GM21447 (cell line): ENCODE measurements at regions not wholly inside any gene's neighbourhood (a gene's known extent, or its start where the extent isn't known, plus 50 kb on each side); places are given as distances from the start of the nearest gene placed in this dataset.
A peak's percentile ranks its signal among the peaks of the same experiment; 100 is the strongest.

Experiments used
- ATAC-seq: cut with Tn5 transposase; IDR thresholded peaks from one replicate; pipeline ENCODE4 v1.9.1; 2021; ENCODE audit not compliant: unreplicated experiment

DNA sequence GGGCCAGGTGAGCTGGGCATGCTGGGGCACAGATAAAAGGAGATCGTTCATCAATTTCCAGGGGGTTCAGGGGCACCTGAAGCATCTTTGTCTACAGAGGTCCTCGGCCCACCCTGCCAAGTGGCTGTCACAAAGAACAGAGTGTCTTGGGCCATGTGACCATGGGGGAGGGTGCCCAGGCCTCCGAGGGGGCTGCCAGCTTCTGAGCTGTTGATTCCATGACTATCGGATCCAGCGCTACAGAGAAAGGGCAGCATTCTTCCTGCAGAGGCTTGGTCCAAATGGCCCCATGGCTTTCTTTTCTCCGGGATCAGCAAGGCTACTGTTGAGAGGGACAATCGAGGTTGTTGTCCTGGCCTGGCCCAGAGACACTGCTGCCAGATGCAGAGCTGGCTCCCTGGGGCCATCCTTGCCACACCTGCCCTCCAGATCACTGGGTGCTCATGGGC is 289.2 kb downstream of the ZSWIM6 start:
- no peak for ATAC-seq

DNA sequence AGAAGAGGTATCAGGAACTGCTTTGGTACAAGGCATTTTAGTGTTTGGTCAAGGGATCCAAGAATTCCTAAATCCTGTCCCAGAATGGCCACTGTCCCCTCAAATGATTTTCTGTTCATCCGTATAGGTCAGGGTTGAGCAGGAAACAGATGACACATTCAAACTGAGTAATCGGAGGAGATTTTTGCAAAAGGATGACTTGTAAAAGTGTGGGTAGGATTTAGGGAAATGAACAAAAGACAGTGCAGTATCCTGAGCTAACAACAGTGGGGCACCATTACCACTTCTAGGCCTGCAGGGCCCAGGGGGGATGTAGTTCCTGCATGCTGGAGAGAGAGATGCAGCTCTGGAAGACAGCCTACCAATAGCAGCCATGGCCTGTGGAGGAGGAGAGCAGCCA is 290.1 kb downstream of the ZSWIM6 start:
- no peak for ATAC-seq

DNA sequence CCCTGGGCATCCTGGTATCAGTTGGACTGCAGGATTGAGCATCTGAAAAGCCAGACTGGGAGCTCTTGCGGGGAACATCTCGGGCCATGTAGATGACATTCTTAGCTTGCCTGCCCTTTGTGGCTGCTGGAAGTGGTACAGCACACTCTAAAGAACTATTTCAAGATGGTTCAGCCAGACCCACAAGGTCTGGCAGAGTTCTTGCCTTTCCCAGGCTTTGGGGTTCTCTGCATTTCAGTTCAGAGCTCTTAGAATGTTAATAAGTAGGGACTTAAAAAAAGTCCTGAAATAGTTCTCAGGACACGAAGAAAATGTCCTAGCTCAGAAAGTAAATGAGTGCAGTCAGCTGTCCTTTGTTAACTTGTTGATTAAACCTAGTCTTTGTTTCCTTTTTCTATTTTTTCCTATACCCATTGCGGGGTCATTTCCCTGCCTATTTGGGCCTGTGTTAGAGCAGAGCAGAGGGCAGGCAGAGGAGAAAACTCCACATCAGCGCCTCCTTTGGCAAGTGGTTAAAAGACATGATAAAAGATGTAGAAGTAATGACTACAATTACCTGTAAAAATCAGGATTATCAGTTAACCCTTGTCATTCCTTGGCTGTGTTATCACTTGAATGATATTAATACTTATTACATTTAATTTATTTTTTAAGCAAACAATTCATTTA is 291.5 kb downstream of the ZSWIM6 start:
- ATAC-seq: no peak

DNA sequence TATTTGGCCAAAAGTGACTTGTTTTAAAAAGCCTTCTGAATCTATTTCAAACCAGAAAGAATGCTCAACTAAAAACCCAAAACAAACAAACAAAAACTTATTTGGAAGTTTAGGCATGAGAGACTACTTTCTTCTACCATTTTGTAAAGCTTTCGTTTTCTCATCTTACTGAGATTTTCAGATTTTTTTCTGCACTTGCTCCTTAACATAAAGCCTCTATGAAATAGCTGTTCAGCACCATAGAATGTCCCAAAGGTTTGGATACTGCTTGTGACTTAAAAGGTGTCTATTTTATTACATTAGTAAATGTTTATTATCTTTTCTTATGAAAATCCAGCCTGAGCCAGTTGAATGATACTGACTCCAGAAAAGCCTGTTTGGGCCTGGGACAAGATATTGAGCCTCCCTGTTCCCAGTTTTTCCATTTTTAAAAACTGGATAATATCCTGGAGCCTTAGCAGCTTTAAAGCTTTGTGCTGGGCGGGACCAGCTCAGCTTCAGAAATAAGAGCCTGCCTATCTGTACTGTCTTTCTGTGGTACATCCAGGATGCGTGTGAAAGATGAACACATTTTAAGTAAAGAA is 292.6 kb downstream of the ZSWIM6 start:
- ATAC-seq: no peak

DNA sequence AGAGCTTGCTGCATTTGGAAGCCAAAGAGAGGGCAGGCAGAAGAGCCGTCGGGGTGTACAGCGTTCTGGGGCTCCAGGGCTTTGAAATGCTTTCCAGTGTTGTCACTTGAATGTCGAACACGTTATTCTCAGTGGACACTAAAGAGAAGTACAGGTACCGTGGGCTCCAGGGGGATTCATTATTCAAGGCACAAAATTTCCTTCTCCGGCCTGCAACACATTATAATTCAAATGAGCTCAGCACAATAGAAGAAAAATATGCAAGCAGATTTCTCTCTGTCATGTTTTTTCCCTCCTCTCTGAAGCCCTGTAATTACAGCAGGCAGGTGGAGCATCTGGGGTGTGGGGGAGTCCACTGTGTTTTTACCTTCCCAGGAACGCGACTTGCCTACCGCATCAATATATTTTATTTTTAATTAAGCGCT is 293.1 kb downstream of the ZSWIM6 start:
- ATAC-seq: no peak

DNA sequence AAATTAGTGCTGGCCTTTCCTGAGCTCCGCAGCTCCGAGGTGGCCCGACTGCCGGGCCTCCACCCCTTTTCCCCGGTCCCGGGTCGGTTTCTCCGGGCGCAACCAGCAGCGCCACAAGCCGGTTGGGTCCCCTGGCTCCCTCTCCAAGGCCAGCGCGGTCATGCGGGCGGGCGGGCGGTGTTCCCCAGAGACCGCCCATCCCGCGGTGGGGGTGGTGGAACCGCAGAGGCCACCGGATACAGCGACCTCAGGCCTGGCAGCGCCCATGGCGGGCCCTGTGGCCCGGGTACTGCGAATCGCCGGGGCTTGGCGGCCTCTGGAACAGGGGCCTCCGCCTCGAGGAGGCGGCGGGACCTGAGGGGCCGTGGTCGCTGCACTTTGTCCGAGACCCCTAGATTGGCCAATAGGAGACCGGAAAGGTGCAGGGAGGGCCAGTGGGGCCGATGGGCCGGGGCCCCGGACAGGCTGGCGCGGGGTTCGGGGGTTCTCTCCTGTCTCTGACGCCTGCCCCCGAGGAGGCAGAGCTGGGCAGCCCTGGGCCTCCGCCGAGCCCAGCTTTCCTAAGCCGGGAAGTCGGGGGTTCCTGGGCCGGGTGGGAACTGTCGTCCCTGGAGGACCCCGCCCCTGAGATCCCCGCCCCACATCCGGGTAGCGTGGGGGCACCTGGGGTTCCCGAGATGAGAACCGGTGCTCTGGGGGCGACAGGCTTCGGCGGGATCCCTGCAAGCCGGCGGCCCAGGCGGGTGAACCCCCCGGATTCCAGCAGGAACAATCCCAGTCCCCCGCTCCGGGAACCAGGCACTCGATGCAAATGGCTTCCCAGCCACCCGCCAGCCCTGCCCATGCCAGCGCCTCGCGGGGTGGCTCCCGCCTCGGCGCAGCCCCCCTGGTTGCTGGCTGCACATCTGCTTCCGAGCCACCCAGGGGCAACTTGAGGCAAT is 293.9 kb downstream of the ZSWIM6 start:
- peak; percentile 67 for ATAC-seq

DNA sequence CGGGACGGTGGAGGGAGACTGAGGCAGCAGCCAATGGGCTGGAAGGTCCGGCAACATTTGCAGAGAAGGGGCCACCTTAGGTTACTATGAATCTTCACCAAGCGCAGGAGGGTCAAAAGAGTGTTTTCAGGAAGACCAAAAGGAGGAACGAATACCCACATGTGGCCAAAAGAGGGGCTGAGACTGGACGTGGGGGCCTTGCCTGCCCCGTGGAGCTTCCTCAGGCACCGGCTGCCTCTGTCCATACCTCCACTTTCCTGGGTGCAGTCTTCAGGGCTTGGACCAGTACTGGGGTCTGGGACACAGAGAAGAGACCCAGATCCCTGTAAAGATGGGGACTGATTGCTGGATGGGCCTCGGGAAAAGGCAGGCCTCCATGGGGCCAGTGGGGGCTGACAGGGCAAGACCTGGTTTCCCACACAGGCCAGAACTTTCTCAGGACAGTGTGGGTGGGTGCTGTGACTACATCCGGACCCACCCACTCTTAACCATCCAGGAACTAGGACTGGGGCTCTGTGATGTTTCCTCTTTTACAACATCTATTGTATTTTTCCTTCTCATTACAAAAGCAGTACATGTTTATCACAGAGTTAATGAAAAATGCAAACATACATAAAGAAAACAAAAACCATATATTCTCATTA is 294.7 kb downstream of the ZSWIM6 start:
- no peak for ATAC-seq

DNA sequence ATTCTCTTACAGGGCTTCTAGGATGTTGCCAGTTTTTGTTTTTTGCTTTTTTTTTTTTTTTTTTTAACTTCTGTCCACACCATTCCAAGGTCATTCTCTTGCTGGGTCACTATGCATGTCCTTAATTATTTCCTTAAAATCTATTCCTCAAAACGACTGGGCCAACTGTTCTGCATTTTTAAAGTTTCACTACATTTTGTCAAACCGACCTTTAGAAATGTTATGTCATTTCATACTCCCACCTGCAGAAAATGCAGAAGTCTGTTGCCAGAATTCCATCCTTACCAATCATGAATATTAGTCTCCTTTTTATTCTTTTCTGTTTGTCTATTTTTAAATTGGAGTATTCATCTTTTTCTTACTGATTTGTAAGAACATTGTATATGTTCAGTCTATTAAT is 295.5 kb downstream of the ZSWIM6 start:
- ATAC-seq: no peak

DNA sequence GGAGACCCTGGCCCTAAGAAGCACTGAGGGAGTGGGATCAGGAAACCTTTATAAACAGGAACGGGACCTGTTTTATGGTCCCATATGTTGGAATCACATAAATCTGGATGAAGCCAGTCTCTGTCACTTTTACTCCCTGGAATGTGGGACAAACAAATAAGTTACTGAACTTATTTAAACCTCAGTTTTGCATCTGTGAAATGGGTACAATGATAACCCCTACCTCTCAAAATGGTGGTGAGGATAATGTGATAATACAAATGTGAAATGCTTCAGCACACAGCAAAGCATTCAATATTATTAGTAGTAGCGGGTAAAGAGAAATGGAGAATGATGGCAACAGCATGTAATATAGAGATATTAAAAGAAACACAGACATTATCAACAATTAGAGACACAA is 298.9 kb downstream of the ZSWIM6 start:
- no peak for ATAC-seq

DNA sequence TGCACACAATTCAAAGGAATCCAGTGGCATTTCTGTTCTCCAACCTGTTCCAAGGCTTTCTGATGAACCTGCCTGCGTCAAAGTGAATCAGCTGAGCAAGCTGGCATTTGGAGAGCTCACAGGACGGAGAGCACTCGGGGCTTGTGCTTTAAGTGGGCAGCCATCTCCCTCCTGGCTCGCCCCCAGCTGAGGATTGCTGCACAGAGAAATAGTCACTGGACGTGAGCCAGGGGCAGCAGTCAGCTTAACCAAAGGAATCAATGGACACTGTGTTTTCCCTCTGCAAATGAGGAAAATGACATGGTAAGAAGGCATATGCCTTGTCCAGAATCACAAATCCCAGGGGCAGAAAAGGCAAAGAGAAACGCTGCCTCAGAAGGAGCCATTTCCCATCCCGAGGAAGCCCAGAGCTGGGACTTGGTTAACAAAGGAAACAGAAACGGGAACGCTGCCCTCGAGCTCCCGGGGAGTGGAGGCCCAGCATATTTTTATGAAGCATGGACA is 299.4 kb downstream of the ZSWIM6 start:
- no peak for ATAC-seq

DNA sequence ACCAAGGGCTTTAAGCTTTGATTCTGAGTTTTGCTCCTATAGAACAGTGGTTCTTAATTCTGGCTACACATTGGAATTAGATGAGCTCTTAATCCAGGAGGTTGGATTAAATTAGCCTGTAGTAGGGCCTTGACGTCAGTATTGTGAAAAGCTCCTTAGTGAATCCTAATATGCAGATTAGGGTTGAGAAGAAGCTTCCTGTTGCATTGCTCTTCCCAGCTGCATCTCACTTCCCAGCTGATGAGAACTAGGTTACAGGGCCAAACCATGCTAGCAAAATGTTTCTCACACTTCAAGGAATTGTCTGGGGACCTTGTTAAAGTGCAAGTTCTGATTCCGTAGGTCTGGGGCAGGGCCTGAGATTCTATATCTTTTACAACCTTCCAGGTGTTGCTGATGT is 300.0 kb downstream of the ZSWIM6 start:
- no peak for ATAC-seq

DNA sequence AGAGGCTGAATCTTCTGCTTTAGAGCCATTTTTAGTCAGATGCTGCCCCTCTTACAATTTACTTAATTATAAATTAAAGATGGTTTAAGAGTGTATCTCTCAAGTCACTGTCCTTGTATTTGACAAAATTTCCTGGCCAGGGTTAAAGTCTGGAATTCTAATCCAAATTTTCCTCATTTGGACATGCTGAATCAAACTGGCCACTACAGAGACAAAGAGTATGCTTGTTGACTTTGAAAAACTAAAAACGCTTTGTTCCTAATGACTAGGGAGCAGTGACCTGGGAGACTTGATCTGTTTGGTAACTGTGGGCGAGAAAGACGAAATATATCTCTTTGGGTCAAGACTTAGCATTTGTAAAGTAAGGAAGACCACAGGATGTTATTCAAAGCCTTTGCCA is 303.2 kb downstream of the ZSWIM6 start:
- ATAC-seq: no peak

DNA sequence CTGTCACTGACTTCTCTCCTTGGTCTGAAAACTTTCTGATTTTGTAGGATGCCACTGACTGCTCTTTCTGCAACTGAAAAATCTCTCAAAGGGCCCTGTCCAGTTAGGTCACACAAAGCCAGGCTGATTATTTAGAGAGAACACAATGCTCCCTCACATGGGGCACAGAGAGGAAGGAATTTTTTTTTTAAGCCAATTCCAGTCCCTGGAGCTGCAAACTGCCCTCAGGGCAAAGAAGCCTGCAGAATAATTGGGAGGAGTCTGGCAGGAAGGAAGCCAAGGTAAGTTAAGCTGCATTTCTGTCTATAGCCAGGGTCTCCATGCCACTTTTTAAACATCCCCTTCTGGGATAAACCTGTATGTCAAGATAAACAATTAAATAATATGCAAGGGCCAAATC is 305.5 kb downstream of the ZSWIM6 start:
- no peak for ATAC-seq

DNA sequence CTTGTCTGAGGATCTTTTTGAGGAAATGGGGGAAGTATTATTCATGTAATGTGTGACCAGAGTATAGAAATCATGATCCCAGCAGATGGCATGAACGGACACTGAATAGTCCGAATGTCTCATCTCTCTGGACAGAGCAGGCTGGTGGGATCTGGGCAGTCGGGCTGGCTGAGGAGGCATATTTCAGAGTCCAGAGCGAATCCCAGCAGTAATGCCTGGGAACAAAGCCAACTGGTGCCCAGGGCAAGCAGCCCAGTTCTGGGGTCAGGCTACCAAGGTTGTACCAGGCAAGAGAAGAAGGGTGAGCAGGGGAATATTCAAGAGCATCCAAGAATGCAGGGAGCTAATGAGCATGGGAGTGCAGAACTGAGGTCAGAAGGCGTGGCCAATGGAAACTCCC is 306.4 kb downstream of the ZSWIM6 start:
- no peak for ATAC-seq

DNA sequence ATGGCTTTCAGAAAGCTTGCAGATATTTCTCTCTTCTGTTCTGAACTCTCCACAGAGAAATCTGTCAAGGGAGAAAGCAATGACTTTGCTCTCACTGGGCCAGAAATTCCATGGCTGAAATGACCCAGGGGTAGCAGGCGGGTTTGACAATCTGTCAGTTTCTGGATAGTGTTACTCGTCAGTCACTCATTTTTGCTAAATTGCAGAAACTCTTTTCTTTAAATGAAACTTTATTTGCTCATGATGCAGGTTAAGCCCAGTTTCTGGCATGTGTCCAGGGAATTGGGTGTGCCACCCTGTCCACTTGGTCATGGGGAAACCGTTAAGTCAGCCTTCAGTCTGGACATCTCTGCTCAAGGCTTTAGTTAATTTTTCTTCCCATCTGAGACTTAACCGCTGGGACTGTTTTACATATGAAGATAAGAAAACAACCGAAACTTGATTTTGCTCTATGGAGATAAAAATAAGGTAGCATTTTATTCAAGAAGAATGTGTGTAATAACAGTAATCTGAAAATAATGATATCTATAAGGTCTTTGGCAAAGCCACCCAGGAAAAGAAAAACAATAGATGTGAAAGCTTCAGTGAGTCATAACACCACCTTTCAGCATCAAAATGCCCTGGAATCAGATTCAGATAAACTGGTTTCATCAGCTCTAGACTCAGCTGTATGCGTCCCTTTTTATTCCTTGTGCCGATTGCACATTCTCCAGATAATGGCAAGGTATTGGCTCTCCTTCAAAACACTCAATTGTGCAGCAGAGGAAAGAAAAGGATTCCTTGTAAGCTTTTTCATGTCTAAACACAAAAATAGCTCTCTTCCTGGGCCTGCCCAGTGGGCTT is 308.3 kb downstream of the ZSWIM6 start:
- ATAC-seq: no peak

DNA sequence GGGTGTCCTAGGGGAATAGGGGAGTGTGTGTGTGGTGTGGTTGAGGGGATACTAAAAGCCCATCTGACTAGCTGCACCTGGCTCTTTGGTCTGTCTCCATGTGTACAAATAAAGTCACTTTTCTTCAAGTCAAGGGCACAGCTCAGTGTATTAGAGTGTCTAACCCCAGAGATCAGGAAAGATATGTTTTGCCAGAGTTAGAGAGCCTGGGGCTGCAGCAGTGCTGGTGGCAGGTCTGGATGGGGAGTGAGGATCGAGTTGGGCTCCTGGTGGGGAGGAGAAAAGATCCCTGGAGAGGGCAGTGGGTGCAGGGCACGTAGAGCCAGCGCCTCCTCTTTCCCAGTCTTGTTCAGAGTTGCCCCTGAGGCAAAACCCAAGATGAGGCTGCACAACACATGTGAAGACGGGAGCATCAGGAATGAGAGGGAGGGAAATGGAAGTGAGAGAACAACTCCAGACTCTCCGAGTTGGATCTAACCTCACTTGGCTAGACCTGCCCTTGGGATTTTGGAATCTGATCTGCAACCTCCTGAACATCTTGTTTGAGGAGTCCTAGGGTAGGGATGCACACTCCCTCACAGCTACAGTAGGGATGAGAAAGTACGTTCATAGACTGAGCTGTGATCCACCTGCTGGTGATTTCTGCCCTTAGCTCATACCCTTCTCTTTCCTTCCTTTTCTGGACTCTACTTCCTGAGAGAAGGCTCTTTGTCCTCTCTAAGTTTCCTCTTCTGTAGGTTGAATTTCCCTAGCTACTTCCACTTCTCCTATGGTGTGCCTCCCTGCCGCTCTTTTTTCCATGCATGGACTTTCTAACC is 309.9 kb downstream of the ZSWIM6 start:
- no peak for ATAC-seq

DNA sequence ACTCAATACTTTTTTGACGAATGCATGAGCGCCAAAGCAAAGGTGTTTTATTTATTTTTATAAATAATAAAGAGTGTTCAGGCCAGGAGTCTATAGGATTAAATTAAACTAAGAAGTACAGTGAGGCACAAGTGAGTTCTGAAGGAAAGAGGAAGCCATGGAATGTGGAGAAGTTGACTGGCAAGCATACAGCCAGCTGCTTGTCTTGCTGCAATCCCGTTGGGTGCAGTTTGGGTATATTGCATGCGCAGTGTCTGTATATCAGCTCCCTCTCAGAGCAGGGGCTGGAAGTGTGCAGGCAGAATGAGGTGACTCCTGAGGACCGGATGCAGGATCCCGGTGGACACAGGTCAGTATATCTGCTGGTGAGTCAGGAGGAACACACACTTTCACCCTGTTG is 315.6 kb downstream of the ZSWIM6 start:
- ATAC-seq: no peak

DNA sequence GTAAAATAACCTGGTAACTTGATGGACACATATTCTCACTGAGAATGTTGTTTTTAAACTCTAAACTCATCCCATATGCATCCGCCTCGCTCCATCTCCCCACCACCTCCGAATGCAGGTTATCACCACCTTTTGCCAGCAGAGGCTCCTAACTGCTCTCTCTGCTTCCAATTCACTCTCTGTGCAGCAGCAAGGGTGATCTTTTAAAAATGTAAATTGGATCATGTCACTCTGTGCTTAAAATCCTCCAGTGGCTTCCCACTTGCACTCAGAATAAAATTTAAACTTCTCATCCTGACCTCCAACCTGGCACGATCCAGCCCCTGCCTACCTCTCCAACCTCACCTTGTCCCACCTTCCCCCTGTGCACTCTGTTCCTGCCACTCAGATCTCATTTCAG is 317.2 kb downstream of the ZSWIM6 start:
- ATAC-seq: no peak

DNA sequence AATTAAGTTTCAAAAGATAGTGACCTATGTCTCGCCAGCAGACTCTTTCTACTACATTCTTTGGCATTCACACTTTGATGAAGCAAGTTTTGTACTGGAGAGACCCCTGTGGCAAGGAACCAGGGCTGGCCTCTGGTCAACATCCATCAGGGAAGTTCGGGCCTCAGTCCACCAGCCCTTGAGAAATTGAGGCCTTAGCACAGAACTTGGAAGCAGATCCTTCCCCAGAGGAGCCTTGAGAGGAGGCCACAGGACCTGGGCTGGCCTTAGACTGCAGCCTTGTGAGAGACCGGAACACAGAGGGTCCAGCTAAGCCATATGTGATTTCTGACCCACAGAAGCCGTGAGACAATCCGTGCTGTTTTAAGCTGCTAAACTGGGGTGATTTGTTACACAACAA is 317.9 kb downstream of the ZSWIM6 start:
- no peak for ATAC-seq

DNA sequence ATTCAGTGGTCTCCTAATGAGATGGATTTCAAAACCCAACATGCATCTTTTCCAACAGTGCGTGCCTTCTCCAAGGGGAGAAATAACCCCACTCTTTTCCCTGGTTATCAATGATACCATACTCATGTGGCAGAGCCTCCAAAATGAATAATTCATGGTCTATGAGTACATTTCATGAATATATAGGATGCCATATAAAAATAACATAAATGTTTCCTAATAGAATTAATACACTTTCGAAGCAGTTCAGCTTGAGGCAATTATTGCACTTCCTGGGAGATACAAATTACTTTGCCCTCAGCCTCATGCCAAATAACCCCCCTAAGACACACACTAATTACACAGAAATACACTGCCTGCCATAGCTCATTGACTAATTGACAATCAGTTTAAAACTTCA is 318.6 kb downstream of the ZSWIM6 start:
- ATAC-seq: no peak
